WERI-Rb-1 (cell line): ENCODE measurements at regions not wholly inside any gene's neighbourhood (a gene's known extent, or its start where the extent isn't known, plus 50 kb on each side); places are given as distances from the start of the nearest gene placed in this dataset.

Experiments used
- DNase-seq: peaks from one replicate; pipeline ENCODE4 v3.0.0-alpha.2; 2020
- H3K27ac ChIP-seq: fragments of 250-450 bp; sonication (Bioruptor Pico); 2 replicates; pipeline ENCODE4 v1.5.1; 2020; ENCODE audit warnings: mild to moderate bottlenecking, moderate library complexity
- H3K27me3 ChIP-seq: fragments of 250-450 bp; sonication (Bioruptor Pico); 2 replicates; pipeline ENCODE4 v1.5.1; 2021; ENCODE audit warnings: mild to moderate bottlenecking, low read depth, moderate library complexity; ENCODE audit not compliant: insufficient read depth, severe bottlenecking
- H3K36me3 ChIP-seq: fragments of 250-450 bp; sonication (Bioruptor Pico); 2 replicates; pipeline ENCODE4 v1.5.1; 2020; ENCODE audit warnings: mild to moderate bottlenecking, moderate library complexity
- H3K4me3 ChIP-seq: 2 replicates; pipeline ENCODE4 v1.5.1; 2011; ENCODE audit warnings: low read depth, mild to moderate bottlenecking, control low read depth, low read length
- H3K9me3 ChIP-seq: fragments of 250-450 bp; sonication (Bioruptor Pico); 2 replicates; pipeline ENCODE4 v1.5.1; 2021; ENCODE audit warnings: mild to moderate bottlenecking, moderate library complexity; ENCODE audit not compliant: severe bottlenecking
- CTCF ChIP-seq: IDR thresholded peaks from 2 replicates; pipeline ENCODE4 v1.5.1; 2011; ENCODE audit warnings: low read depth, mild to moderate bottlenecking, control low read depth, inconsistent platforms, low read length

- H3K27me3 ChIP-seq = no peaks in the 10 kb centered on the region
- DNase-seq = no peak
- no peaks in the 10 kb centered on the region for H3K36me3 ChIP-seq
- H3K4me3 ChIP-seq = no peak overlapping the region
- H3K9me3 ChIP-seq = no peaks in the 10 kb centered on the region
- H3K27ac ChIP-seq = no peak overlapping the region
- TF ChIP-seq CTCF = no peak
Measured at GRCh38 chr2:80700961-80701360, 396.4 kb upstream of the LRRTM1 start.
